HG02588 (cell line): ENCODE measurements at regions not wholly inside any gene's neighbourhood (a gene's known extent, or its start where the extent isn't known, plus 50 kb on each side); places are given as distances from the start of the nearest gene placed in this dataset.
"Not testable (repeated sequence)": the region's sequence is repeated elsewhere in the genome, so short reads cannot be mapped to it uniquely, and the experiment has no call there.

Source experiments
- ATAC-seq: cut with Tn5 transposase; IDR thresholded peaks from one replicate; pipeline ENCODE4 v1.9.1; 2021; ENCODE audit warnings: mild to moderate bottlenecking, moderate library complexity; ENCODE audit not compliant: unreplicated experiment

DNA sequence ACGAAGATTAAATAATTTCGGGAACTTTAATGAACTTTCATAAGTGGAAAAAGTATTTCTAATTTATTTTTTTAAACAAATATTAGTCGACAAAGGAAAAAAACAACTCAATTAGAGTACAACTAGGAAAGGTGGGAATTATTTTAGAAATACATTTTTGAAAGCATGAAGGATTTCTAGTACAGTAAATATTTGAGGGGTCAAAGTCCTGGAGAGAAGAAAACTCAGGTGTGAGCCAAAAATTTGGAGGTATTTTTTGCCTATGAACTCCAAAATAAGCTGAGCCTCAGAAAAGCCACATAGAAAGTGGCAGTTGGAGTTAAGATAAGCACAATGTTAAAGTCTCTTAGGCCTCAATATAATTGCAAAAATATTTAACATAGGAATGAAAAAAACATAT, 2017.3 kb downstream of the C4orf33 start:
- no peak for ATAC-seq

DNA sequence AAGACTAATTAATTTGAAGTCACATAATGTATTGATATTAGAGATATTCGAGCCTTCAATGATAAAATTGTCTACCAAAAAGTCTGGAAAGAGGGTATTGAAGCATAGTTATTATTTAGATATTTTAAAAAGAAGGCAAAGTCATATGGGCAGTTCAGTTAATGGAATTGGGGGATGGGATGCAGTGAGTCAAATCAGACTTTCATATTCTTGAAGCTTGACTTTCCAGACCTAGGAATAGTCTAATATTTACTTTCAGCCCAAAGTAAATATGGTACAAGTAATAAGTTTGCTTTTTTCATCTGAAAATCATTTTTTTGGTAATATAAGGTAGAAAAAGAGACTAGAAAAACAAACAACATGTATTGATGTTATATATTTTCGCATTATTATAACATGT, 2017.8 kb downstream of the C4orf33 start:
- no peak for ATAC-seq

DNA sequence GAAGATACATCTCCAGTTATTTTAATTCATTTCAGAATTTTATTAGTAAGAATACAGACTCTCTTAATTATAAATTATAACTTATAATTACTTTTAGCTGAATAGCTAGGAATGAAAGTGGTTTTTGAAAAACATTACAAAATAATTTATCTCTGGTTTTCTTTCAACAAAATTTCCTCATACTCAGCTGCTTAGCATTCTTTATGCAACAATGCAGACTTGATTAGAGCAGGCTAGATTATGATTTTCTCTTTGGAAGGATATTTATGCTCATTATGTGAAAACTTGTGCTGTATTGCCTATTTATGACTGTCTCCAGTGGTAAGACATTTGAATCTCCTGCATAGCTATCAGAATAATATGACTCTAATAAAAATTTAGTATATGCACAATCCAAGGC, 2023.7 kb downstream of the C4orf33 start:
- no peak for ATAC-seq

DNA sequence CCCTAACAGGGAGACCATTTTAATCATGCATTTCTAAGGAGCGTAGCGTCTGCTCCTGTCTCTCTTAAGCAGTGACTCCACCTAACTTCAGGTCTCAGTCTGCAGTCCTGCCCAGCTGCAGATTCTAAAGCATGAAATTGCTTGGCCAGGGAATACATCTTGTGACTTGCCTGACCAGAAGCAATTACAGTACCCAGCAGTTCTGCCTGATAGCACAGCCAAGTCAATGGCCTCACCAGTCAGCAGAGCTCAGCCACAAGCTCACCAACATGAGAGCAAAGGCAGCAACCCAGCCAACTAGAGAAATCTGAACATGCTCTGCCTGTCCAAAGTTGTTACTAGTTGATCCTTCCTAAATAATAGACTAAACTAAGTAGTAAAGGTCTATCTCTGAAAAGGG, 2011.9 kb upstream of the PCDH10 start:
- ATAC-seq: no peak

DNA sequence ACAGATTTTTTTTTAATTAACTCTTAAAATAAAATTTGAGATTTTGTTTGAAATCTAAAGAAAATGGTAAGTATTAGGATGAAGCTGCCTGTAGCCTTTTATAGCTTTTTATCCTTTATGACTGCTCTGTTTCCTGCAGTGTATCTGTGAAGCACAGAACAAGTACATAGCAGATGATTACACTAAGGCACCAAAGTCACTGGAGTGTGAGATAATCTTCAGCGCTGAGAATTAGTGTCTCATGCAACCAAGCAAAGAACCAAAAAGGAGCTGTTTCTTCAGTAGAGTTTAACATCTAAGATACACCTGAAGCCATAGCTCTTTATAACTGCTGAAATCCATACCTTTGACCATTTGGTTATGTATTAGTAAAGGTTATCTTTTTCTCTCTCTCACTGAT, 1989.8 kb upstream of the PCDH10 start:
- no peak for ATAC-seq

DNA sequence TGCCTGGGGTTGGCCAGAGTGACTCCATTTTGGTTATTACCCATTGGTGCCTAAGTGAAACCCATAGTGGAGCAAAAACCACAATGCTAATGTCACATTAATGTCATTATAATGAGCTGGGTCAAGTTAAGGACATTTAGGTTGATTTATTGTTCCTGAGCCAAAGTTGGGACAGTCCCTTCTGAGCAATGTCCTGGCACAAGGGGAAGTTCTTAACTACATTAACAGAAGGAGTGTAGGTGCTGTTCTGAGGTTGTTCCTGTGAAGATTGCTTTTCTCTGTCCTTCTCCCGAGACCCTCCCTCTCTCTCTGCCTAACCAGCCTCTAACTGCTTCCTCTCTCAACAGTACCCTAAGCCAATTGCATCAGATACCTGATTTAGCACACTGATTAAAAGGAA, 1956.8 kb upstream of the PCDH10 start:
- ATAC-seq: no peak

DNA sequence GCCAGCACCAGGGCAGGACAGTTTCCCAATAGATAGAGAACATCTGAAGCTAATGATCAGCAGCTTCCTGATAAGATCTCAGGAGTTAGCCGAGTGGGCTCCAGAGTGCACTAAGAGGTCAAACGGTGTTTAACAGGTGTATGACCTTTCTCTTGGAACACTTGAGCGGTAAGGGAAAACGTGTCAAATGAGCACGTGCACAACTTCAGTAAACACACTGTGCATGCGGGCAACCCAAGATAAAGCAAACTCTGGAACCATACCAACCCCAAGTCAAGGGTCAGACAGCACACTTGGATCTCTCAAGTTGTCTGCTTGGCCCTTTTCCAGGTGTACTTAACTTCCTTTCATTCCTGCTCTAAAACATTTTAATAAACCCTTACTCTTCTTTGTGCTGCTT, 1941.5 kb upstream of the PCDH10 start:
- ATAC-seq: no peak

DNA sequence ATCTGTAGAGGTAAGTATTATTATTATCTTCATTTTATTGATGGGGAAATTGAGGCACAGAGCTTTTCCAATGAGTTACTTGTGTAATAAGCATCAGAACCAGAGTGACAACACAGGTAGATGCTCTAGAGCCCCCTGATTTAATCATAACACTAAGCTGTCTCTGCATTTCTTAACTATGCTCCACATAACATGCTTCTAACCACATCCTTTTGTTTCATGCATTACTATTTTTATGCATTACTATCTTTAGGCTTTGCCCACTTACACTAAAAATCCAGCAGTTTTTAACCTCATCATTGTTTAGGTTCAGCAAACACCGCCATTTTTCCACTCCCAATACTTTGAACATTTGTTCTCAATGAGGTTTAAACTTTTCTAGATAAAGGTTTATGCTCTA, 1900.8 kb upstream of the PCDH10 start:
- ATAC-seq: no peak

DNA sequence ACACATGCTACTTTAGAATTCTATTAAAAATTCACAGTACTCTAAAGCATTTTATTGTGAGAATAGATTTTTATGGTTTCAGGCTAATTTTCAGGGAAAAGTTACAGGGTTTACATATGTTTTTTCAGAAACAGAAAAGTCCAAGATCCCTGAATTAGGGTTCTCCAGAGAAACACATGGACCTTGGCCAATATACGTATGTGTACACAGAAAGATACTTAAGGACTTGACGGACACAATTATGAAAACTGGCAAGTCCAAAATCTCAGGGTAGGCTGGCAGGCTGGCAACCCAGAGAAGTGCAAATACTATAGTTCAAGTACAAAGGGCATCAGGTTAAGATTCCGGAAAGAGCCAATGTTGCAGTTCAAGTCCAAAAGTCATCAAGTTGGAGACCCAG, 1897.8 kb upstream of the PCDH10 start:
- no peak for ATAC-seq

DNA sequence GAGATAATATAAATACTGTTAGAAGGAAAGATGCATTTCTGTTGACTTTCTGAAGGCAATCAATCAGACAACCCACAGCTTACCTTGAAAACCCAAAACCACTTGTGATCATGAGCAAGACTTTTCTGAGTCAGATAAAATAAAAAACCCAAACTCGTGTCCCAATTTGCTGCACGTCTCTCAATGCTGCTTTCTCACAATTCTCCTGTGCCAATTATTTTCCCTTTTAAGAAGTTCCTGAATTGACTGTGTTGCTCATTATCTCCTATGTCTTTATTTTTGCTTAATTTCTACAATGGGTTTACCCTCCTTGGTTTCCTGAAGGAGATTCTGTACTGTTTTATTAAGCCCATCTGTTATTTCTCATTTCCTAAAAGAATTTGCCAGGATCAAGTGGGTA, 1891.9 kb upstream of the PCDH10 start:
- no peak for ATAC-seq

DNA sequence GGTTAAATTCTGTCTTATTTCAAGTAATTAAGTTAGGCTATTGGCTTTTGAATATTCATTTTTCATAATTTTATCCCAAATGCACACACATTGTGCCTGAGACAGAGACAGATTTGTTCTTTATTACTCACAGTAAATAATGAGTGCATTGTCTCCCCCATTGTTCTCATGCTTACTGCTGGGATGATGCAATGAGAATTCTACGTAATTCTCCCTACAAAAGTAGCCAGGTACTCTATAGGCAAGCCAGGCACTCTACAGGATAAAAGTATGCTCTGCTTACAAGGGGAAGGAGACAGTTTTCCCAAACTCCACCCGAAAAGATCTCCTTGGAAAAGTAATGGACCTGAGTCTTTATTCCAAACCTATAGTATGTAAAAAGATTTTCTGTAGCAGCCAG, 1890.7 kb upstream of the PCDH10 start:
- no peak for ATAC-seq

DNA sequence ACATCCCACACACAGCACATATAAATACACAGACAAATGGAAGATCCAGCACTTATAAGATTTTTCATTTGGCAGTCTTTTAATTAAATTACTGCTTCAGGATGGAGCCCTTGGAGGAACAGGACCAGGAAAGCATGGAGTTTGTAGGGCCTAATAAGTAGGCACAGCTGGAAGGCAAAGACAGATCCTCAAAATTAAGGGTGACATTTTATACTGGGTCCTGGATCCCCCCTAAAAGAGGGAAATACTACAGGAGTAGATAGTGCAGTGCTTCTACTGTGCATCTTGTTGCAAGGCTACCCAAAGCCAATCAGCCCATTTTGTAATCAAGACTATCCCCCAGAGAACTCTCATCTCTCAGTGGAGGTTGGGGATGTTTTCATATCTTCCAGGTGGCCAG, 1860.7 kb upstream of the PCDH10 start:
- no peak for ATAC-seq

DNA sequence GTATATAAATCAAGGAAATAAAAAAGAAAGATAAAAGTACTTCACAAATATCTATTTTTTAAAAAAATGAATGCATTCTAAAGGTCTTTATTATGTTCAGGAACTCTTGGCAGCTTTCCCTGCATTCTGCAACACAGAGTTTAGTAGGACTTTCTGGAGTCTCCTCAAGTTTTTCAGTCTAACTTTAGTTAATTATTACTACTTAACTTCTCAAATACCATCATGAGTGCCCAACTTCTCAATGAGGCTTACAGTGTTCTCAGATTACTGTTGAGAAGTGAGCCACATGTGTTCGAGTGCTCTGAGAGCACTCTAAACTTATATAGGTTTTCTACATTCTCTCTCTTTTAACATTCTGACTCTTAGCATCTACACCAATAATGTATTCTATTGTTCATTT, 1852.9 kb upstream of the PCDH10 start:
- ATAC-seq: no peak

DNA sequence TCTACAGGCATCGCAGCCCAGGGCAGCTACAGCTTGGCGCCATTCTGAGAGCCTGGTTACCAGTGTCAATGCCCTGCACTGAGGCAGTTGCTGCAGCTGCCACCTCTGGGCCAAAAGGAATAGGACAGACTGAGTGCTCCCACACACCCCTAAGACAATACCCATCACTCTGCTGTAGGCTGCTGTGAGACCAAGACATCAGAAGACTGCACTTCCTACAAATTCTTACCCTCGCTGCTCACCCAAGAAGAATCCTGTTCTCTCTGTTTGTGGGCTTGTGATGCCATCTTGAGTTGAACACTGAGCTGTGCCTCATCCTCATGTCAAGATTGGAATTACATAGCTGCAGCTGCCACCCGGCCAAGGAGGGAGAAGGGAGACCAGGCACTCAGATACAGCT, 1847.0 kb upstream of the PCDH10 start:
- no peak for ATAC-seq

DNA sequence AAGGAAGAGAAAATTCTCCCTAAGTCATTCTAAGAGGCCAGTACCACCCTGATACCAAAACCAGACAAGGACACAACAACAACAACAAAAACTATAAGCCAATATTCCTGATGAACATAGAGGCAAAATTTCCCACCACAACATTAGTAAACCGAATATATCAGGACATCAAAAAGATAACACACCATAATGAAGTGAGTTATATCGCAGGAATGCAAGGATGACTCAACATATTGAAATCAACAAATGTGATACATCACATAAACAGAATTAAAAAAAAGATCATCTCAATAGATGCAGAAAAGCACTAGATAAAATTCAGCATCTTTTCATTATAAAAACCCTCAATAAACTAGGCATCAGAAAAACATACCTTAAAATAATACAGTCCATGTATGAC, 1844.4 kb upstream of the PCDH10 start:
- no peak for ATAC-seq

DNA sequence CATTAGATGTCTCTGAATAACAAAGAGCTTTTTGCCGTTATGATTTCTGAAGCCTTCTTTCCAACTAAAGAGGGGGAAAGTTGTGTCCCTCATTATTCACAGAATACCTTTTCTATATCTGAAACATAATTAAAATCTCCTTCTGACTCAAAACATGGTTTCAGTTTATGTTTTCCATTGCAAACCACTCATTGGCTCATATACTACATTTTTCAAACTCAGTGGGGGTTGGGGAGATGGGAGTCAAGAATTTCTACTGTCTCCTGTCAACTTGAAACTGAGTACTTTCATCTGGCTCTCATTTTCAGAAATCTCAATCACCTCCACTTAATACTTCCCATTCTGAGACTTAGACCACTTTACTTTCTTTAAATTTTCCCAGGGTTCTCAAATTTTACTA, 1839.5 kb upstream of the PCDH10 start:
- ATAC-seq: no peak

DNA sequence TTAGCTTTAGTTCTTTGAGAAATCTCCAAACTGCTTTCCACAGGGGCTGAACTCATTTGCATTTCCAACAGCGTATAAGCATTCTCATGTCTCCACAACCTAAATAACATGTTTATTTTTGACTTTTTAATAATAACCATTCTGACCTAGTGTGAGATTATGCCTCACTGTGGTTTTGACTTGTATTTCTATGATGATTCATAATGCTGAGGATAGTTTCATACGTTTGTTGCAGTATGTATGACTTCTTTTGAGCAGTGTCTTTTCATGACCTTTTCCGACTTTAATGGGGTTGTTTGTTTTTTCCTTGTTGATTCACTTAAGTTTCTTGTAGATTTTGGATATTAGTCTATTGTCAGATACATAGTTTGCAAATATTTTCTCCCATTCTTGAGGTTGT, 1833.0 kb upstream of the PCDH10 start:
- ATAC-seq: no peak

DNA sequence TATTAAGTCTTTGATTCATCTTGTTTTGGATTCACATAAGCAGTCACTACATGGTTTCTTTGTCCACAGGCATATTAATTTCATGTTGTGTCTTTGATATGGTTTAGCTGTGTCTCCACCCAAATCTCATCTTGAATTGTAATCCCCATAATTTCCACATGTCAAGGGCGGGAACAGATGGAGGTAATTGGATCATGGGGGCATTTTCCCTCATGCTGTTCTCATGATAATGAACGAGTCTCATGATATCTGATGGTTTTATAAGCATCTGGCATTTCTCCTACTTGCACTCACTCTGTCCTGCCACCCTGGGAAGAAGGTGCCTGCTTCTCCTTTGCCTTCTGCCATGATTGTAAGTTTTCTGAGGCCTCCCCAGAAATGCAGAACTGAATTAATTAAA, 1811.2 kb upstream of the PCDH10 start:
- no peak for ATAC-seq

DNA sequence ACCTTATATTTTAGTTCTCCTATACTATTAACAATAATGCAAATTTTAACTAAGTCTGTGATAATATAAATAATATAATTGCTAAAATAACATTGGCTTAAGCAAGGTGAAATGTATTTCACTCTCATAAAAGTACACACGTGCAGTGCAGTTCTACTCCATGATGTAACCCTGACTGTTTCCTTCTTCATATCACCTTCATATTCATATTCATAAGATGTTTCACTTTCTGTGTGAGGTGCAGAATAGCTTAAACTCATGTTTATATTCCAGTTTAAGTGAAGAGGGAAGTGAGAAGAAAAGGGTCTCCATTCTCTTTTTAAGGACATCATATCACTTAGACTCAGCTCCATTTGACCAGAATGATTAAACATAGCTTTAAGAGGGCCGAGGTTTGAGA, 1810.0 kb upstream of the PCDH10 start:
- no peak for ATAC-seq

DNA sequence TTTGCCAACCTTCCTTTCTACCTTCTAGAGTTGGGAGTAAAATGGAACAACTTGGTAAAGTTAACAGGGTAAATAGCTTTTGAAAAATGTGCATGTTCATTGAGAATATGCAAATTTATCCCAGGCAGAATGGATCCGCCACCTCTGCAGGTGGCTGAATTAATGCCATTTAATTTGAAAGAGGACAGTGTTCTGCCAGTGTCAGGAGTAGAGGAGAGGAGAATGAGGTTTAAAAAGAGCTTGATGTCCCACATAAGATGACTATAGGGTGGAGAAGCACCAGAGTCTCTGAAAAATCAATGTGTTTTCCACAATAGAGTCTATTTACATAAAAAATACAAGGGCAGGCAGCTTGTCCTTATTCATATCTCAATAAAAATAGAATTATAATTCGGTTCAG, 1804.3 kb upstream of the PCDH10 start:
- no peak for ATAC-seq

DNA sequence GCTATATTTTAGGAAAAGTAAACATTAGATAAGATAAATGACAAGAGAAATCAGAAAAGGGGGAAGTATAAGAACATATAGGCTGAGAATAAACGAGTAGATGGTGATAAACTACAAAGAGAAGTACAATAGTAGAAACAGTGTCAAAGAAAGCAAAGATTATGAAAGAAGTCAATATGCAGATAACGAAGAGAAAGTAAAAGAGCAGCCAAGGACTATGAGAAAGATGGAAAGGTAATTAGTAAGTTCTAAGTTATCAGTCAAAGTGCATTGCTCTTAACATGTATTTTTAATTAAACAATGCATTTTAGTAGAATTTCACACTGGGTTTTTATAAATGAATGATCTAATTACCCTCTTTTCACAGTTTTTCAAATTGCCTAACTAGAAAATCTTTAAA, 1801.3 kb upstream of the PCDH10 start:
- no peak for ATAC-seq

DNA sequence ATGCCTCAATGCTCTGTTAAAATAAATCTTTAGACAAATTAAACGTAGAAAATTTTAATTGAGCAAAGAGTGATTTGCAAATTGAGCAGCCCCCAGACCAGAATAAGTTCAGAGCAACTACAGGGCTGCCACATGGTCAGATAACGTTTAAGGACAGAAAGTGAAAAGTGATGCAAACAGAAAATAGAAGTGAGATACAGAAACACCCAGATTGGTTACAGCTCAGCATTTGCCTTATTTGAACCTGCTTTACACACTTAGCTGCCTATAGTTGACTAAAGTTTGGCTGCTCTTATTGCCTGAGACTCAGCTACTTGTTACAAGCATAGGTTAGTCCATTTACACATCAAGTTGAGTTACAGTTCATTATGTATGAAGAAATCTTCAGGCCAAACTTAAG, 1800.8 kb upstream of the PCDH10 start:
- peak; percentile 90 for ATAC-seq

DNA sequence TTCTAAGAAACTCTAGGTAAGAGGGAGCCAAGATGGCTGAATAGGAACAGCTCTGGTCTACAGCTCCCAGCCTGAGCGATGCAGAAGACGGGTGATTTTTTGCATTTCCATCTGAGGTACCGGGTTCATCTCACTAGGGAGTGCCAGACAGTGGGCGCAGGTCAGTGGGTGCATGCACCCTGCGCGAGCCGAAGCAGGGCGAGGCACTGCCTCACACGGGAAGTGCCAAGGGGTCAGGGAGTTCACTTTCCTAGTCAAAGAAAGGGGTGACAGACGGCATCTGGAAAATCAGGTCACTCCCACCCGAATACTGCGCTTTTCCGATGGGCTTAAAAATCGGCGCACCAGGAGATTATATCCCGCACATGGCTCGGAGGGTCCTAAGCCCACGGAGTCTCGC, 1796.7 kb upstream of the PCDH10 start:
- not testable (repeated sequence) for ATAC-seq

DNA sequence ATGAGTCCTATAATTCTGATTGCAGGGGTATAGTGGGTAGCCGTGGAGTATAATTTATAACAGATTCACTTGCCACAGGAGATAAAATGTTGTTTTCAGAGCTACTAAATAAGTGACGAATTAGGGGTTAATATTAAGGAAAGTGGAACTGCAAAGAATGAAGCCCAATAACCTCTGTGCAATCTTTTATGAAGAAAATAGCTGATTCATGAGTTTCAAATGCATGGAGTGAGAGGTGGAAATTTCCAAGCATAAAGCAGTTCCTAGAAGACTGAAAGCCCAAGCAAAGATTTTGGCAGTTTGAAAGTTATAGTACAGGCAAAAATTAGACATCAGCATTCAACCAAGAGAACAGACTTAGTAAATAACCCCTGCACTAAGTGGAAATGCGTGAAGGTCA, 1782.4 kb upstream of the PCDH10 start:
- no peak for ATAC-seq
